HEK293 (cell line): ENCODE measurements at regions not wholly inside any gene's neighbourhood (a gene's known extent, or its start where the extent isn't known, plus 50 kb on each side); places are given as distances from the start of the nearest gene placed in this dataset.

ENCODE experiments used
- ZBTB49 ChIP-seq: fragments of 450-650 bp; formaldehyde crosslinking; IDR thresholded peaks from 2 replicates; pipeline ENCODE4 v1.5.1; 2016; ENCODE audit warnings: missing biosample characterization, missing genetic modification characterization, low read depth
- ZIC2 ChIP-seq: fragments of 450-650 bp; formaldehyde crosslinking; IDR thresholded peaks from 2 replicates; pipeline ENCODE4 v1.5.1; 2016; ENCODE audit warnings: missing biosample characterization, missing genetic modification characterization
- ZNF138 ChIP-seq: fragments of 450-650 bp; formaldehyde crosslinking; IDR thresholded peaks from 2 replicates; pipeline ENCODE4 v1.5.1; 2016; ENCODE audit warnings: missing biosample characterization, missing genetic modification characterization, borderline replicate concordance
- ZNF335 ChIP-seq: fragments of 450-650 bp; formaldehyde crosslinking; conservative IDR thresholded peaks from 2 replicates; pipeline ENCODE4 v1.5.1; 2016; ENCODE audit warnings: missing biosample characterization, missing genetic modification characterization
- ZNF404 ChIP-seq: fragments of 450-650 bp; formaldehyde crosslinking; IDR thresholded peaks from 2 replicates; pipeline ENCODE4 v1.5.1; 2017; ENCODE audit warnings: missing biosample characterization, missing genetic modification characterization
- TF ChIP-seq, protein P1 (sequence below): fragments of 450-650 bp; formaldehyde crosslinking; IDR thresholded peaks from 2 replicates; pipeline ENCODE4 v1.5.1; 2016; ENCODE audit warnings: missing biosample characterization, missing genetic modification characterization
- TF ChIP-seq, protein P2 (sequence below): fragments of 450-650 bp; formaldehyde crosslinking; IDR thresholded peaks from 2 replicates; pipeline ENCODE4 v1.5.1; 2017; ENCODE audit warnings: missing biosample characterization, missing genetic modification characterization

- TF ChIP-seq ZIC2 (tag by site-specific recombination), result no peak
- TF ChIP-seq ZBTB49 (tag by site-specific recombination), result no peak
- TF ChIP-seq, protein P1, sequence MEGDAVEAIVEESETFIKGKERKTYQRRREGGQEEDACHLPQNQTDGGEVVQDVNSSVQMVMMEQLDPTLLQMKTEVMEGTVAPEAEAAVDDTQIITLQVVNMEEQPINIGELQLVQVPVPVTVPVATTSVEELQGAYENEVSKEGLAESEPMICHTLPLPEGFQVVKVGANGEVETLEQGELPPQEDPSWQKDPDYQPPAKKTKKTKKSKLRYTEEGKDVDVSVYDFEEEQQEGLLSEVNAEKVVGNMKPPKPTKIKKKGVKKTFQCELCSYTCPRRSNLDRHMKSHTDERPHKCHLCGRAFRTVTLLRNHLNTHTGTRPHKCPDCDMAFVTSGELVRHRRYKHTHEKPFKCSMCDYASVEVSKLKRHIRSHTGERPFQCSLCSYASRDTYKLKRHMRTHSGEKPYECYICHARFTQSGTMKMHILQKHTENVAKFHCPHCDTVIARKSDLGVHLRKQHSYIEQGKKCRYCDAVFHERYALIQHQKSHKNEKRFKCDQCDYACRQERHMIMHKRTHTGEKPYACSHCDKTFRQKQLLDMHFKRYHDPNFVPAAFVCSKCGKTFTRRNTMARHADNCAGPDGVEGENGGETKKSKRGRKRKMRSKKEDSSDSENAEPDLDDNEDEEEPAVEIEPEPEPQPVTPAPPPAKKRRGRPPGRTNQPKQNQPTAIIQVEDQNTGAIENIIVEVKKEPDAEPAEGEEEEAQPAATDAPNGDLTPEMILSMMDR (tag by site-specific recombination), result no peak
- no peak for TF ChIP-seq ZNF138
- no peak for TF ChIP-seq ZNF404 (tag by site-specific recombination)
- TF ChIP-seq, protein P2, sequence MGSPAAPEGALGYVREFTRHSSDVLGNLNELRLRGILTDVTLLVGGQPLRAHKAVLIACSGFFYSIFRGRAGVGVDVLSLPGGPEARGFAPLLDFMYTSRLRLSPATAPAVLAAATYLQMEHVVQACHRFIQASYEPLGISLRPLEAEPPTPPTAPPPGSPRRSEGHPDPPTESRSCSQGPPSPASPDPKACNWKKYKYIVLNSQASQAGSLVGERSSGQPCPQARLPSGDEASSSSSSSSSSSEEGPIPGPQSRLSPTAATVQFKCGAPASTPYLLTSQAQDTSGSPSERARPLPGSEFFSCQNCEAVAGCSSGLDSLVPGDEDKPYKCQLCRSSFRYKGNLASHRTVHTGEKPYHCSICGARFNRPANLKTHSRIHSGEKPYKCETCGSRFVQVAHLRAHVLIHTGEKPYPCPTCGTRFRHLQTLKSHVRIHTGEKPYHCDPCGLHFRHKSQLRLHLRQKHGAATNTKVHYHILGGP, result no peak
- no peak for TF ChIP-seq ZNF335
Observed at GRCh38 chr2:217614096-217614495, 388.7 kb downstream of the TNS1 start.
